ENCODE measurements at regions not wholly inside any gene's neighbourhood (a gene's known extent, or its start where the extent isn't known, plus 50 kb on each side); places are given as distances from the start of the nearest gene placed in this dataset.

DNA sequence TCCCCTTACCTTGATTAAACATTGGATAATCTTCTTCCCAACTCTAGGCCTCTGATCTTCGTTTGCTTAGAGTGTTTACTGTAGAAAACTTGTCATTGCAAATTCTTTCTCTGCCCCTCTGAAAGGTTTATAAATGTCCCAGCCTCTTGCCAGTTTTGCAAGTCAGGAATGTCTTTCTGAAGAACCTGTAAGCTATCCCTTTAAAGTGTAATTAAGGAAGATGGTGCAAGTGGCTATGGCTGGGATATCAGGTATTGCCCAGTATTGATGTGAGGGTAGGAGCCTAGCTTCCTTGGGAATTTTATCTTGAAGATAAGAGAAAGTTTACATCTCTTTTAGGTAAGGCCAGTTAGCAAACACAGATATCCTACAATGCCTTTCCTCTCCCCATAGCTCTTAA lies 211.0 kb upstream of the RIMS1 start:
- TF ChIP-seq YY1 (IDR thresholded peaks at IDR 0.05; ENCODE audit: insufficient read depth, insufficient read length) (no peak), SUZ12 (IDR thresholded peaks at IDR 0.05; ENCODE audit: extremely low read depth, insufficient read depth, insufficient read length) (no peak)

All from NT2/D1 (cell line).